ENCODE measurements at regions not wholly inside any gene's neighbourhood (a gene's known extent, or its start where the extent isn't known, plus 50 kb on each side); places are given as distances from the start of the nearest gene placed in this dataset.

GRCh38 chr2:220670511-220670910 is 901.6 kb downstream of the EPHA4 start:
- WGBS, 2 donors, result 48 to 56% methylated on average over 5 of the region's 5 CpGs
- no peaks in the 10 kb centered on the region for H3K27me3 ChIP-seq
- H3K27ac ChIP-seq, result no peak overlapping the region
- peaks cover 0 to 8% (median 0%) of the 10 kb centered on the region in 11 donors for H3K9me3 ChIP-seq
- TF ChIP-seq, protein P1, sequence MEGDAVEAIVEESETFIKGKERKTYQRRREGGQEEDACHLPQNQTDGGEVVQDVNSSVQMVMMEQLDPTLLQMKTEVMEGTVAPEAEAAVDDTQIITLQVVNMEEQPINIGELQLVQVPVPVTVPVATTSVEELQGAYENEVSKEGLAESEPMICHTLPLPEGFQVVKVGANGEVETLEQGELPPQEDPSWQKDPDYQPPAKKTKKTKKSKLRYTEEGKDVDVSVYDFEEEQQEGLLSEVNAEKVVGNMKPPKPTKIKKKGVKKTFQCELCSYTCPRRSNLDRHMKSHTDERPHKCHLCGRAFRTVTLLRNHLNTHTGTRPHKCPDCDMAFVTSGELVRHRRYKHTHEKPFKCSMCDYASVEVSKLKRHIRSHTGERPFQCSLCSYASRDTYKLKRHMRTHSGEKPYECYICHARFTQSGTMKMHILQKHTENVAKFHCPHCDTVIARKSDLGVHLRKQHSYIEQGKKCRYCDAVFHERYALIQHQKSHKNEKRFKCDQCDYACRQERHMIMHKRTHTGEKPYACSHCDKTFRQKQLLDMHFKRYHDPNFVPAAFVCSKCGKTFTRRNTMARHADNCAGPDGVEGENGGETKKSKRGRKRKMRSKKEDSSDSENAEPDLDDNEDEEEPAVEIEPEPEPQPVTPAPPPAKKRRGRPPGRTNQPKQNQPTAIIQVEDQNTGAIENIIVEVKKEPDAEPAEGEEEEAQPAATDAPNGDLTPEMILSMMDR (IDR thresholded peaks at IDR 0.05), result no peak
- no peaks in the 10 kb centered on the region for H3K36me3 ChIP-seq
- intact Hi-C loops (cut with DNase I), result no loop called here
- no peak overlapping the region for H3K4me3 ChIP-seq
- H3K4me1 ChIP-seq, result no peaks in the 10 kb centered on the region
- DNase-seq (no peak), ATAC-seq (no peak)

GRCh38 chr2:220673151-220673874 is 898.8 kb downstream of the EPHA4 start:
- TF ChIP-seq, protein P1 (IDR thresholded peaks at IDR 0.05), result no peak
- ATAC-seq (no peak), DNase-seq (no peak)
- Histone ChIP-seq H3K4me1 (peaks cover 0 to under 1% (median 0%) of the 10 kb centered on the region in 9 donors), H3K27me3 (no peaks in the 10 kb centered on the region), H3K9me3 (peaks cover 0 to 8% (median 0%) of the 10 kb centered on the region in 11 donors), H3K27ac (no peak overlapping the region), H3K4me3 (no peak overlapping the region), H3K36me3 (no peaks in the 10 kb centered on the region)
- 91 to 95% methylated on average over 7 of the region's 7 CpGs for WGBS, 2 donors
- intact Hi-C loops (cut with DNase I), result no loop called here

GRCh38 chr2:220674033-220674432 is 898.1 kb downstream of the EPHA4 start:
- 96 to 97% methylated on average over 3 of the region's 3 CpGs for WGBS, 2 donors
- H3K4me1 ChIP-seq, result peaks cover 0 to 5% (median 0%) of the 10 kb centered on the region in 9 donors
- no peak overlapping the region for H3K4me3 ChIP-seq
- TF ChIP-seq, protein P1 (IDR thresholded peaks at IDR 0.05), result no peak
- ATAC-seq (no peak), DNase-seq (no peak)
- intact Hi-C loops (cut with DNase I), result no loop called here
- no peaks in the 10 kb centered on the region for H3K27me3 ChIP-seq
- no peaks in the 10 kb centered on the region for H3K36me3 ChIP-seq
- H3K9me3 ChIP-seq, result peaks cover 0 to 7% (median 0%) of the 10 kb centered on the region in 11 donors
- no peak overlapping the region for H3K27ac ChIP-seq

- Histone ChIP-seq H3K27me3 (no peaks in the 10 kb centered on the region), H3K4me1 (peaks cover 0 to 5% (median 0%) of the 10 kb centered on the region in 9 donors), H3K4me3 (no peak overlapping the region), H3K36me3 (no peaks in the 10 kb centered on the region), H3K9me3 (no peaks in the 10 kb centered on the region), H3K27ac (no peak overlapping the region)
- intact Hi-C loops (cut with DNase I), result no loop called here
- ATAC-seq (peak in 1 of 8 donors; percentile 59), DNase-seq (no peak)
- 64 to 76% methylated on average over 1 of the region's 1 CpG for WGBS, 2 donors
- TF ChIP-seq, protein P1 (IDR thresholded peaks at IDR 0.05), result no peak
These were observed 895.4 kb downstream of the EPHA4 start for GRCh38 chr2:220676695-220677094.

Measured in heart right ventricle (tissue), 16 donors.